Glutamatergic neuron (in vitro differentiated cells): ENCODE measurements at regions not wholly inside any gene's neighbourhood (a gene's known extent, or its start where the extent isn't known, plus 50 kb on each side); places are given as distances from the start of the nearest gene placed in this dataset.

ENCODE experiments used
- DNase-seq: peaks from one replicate; pipeline ENCODE4 v3.0.0; 2022
- H3K27ac Mint-ChIP-seq: one replicate; pipeline ENCODE4 v1.8.0; 2020; ENCODE audit warnings: mild to moderate bottlenecking, mixed read lengths, inconsistent platforms; ENCODE audit not compliant: unreplicated experiment
- H3K27me3 Mint-ChIP-seq: one replicate; pipeline ENCODE4 v1.8.0; 2020; ENCODE audit warnings: mild to moderate bottlenecking, moderate library complexity, mixed read lengths, inconsistent platforms; ENCODE audit not compliant: unreplicated experiment
- H3K36me3 Mint-ChIP-seq: one replicate; pipeline ENCODE4 v1.8.0; 2020; ENCODE audit warnings: mild to moderate bottlenecking, mixed read lengths, inconsistent platforms; ENCODE audit not compliant: unreplicated experiment
- H3K4me1 Mint-ChIP-seq: one replicate; pipeline ENCODE4 v1.8.0; 2020; ENCODE audit warnings: mild to moderate bottlenecking, low read depth, mixed read lengths, inconsistent platforms; ENCODE audit not compliant: unreplicated experiment
- H3K4me3 Mint-ChIP-seq: one replicate; pipeline ENCODE4 v1.8.0; 2020; ENCODE audit warnings: mild to moderate bottlenecking, mixed read lengths, inconsistent platforms; ENCODE audit not compliant: unreplicated experiment
- H3K9me3 Mint-ChIP-seq: one replicate; pipeline ENCODE4 v1.8.0; 2020; ENCODE audit warnings: mild to moderate bottlenecking, moderate library complexity, mixed read lengths, inconsistent platforms; ENCODE audit not compliant: unreplicated experiment
- TF ChIP-seq, protein P1 (sequence below): fragments of 200-600 bp; sonication (generic); IDR thresholded peaks from one replicate; pipeline ENCODE4 v1.5.0; 2021; ENCODE audit not compliant: partially characterized antibody, unreplicated experiment

DNA sequence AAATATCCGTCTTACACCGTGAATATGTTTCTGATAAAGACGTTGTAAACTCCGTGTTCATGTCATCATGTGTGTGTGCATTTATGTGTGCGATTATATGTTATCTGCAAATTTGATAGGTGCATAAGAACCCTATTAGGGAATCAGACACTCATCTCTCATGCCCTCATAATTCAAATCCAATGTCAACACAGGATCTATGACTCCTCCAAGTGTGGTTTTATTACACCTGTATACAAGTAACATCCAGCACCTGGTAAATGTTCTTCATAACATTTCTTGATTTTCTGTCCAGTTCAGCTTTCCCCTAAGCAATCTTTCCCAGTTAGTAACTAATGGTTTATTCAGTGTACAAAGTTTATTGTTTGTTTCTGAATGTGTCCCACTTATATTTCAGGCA is 681.9 kb downstream of the CDH11 start:
- H3K36me3 Mint-ChIP-seq = no peaks in the 10 kb centered on the region
- no peaks in the 10 kb centered on the region for H3K9me3 Mint-ChIP-seq
- H3K27ac Mint-ChIP-seq = no peak overlapping the region
- TF ChIP-seq, protein P1, sequence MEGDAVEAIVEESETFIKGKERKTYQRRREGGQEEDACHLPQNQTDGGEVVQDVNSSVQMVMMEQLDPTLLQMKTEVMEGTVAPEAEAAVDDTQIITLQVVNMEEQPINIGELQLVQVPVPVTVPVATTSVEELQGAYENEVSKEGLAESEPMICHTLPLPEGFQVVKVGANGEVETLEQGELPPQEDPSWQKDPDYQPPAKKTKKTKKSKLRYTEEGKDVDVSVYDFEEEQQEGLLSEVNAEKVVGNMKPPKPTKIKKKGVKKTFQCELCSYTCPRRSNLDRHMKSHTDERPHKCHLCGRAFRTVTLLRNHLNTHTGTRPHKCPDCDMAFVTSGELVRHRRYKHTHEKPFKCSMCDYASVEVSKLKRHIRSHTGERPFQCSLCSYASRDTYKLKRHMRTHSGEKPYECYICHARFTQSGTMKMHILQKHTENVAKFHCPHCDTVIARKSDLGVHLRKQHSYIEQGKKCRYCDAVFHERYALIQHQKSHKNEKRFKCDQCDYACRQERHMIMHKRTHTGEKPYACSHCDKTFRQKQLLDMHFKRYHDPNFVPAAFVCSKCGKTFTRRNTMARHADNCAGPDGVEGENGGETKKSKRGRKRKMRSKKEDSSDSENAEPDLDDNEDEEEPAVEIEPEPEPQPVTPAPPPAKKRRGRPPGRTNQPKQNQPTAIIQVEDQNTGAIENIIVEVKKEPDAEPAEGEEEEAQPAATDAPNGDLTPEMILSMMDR = no peak
- no peaks in the 10 kb centered on the region for H3K4me1 Mint-ChIP-seq
- no peaks in the 10 kb centered on the region for H3K27me3 Mint-ChIP-seq
- no peak overlapping the region for H3K4me3 Mint-ChIP-seq
- no peak for DNase-seq

DNA sequence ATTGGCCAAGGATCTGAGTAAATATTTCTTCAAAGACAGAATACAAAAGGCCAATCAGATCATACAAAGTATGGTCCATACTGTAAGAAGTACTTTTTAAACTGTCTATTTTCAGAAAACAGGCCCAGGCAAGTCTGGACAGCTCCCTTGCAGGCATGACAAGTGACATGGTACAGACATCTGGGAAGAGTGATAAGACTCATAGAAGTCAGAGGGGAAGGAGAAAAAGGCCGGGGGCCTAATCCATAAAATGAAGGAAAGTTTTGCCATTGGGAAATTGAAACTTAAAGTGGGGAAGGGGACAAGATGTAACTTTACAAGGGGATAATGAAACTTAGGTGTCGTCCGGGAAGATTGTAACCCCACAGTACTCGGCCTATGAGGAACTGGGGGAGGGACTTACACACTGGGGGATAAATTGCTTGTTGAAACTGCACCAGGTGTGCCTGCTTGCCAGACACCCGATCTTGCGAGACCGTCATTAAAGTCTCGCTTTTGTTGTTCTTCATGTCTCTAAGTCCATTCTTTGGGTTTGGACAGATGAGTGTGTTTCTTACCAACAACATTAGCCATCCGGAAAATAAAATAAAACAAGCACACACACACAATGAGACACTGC is 684.0 kb downstream of the CDH11 start:
- Mint-ChIP-seq H3K27me3 (no peaks in the 10 kb centered on the region), H3K4me1 (no peaks in the 10 kb centered on the region), H3K36me3 (peaks cover 6% of the 10 kb centered on the region), H3K4me3 (no peak overlapping the region), H3K9me3 (peaks cover 3% of the 10 kb centered on the region), H3K27ac (peak overlapping the region; percentile 7)
- DNase-seq = no peak
- TF ChIP-seq, protein P1 = no peak

DNA sequence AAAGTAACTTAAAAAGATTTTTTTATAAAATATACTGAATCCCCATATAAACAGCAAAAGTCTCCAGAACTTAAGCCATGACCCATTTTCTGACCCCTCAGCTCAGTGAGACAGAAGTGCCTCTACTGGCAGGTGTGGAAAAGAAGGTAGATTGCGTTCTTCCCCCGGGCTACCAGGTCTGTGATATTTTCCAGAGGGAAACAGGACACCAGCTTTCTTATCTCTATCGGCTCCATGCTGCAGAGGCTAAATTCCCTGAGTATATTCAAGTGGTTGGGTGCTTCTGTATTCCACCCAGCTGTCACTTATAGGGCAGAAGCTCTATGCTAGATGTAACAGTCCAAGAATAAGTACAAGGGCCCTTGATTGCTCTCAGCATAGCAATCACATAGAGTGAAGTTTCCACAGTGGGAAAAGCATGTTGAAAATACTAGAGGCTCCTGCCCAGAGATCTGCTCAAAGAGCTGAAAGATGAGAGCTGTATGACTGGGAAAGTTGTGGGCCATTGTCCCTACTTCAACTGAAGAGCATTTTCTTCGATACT is 687.3 kb downstream of the CDH11 start:
- TF ChIP-seq, protein P1 = no peak
- peaks cover 3% of the 10 kb centered on the region for H3K9me3 Mint-ChIP-seq
- no peak overlapping the region for H3K27ac Mint-ChIP-seq
- H3K27me3 Mint-ChIP-seq = no peaks in the 10 kb centered on the region
- peaks cover 11% of the 10 kb centered on the region for H3K36me3 Mint-ChIP-seq
- no peak for DNase-seq
- no peaks in the 10 kb centered on the region for H3K4me1 Mint-ChIP-seq
- no peak overlapping the region for H3K4me3 Mint-ChIP-seq

DNA sequence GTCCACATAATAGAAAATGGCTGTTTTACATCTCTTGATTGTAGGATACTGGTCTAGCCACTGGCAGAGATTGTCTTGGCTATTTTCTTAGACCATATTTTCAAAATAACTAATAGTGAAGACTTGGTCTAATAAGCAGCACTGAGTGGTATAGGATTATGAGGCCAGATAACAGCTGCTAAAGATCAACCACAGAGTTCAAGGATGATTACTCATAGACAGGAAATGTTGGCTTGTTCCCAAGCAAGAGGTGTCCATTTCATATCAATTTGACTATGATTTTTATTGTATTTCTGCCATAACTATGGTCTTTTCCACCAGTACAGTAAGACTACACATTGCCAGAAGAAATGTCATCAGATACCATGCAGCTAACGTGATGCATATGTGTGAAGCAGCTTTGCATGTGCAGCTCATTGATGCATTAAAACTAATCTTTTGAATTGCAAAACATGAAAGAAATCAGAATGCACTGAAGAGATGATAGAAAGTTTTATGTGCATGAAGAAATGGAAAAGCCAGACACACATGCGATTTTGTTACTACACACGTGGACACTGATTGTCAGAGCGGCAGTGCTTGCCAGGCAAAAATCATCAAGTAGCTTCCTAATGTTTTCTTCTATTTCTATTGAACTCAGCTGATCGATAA is 693.3 kb downstream of the CDH11 start:
- Mint-ChIP-seq H3K4me3 (no peak overlapping the region), H3K27me3 (no peaks in the 10 kb centered on the region), H3K36me3 (peaks cover 9% of the 10 kb centered on the region), H3K9me3 (peaks cover 3% of the 10 kb centered on the region), H3K27ac (no peak overlapping the region), H3K4me1 (peaks cover 2% of the 10 kb centered on the region)
- TF ChIP-seq, protein P1 = no peak
- no peak for DNase-seq

DNA sequence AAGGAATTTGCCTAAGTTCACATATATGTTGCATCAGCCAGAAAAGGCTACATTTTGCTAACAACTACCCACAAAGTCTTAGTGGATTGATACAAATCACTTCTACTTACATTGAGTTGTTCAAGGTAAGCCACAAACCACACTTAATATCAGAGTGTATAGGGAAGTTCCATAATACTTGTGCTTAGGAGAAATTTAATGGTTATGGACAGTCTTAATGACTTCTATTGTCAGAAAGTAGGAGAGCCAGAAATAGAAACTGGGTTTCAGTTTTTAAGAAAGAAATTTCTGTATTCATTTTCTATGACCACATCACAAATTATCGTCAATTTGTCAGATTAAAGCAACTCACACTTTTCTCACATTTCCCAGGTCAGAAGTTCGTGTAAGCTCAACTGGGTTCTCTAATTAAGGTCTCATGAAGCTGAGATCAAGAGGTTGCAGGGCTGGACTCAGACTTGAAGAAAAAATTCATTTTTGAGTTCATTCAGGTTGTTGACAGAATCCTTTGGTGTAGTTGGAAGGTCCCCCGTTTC is 695.7 kb downstream of the CDH11 start:
- Mint-ChIP-seq H3K27ac (no peak overlapping the region), H3K4me3 (no peak overlapping the region), H3K4me1 (peaks cover 2% of the 10 kb centered on the region), H3K36me3 (peaks cover 8% of the 10 kb centered on the region), H3K9me3 (peaks cover 2% of the 10 kb centered on the region), H3K27me3 (no peaks in the 10 kb centered on the region)
- DNase-seq = no peak
- TF ChIP-seq, protein P1 = no peak
